ENCODE measurements at regions not wholly inside any gene's neighbourhood (a gene's known extent, or its start where the extent isn't known, plus 50 kb on each side); places are given as distances from the start of the nearest gene placed in this dataset.
A peak's percentile ranks its signal among the peaks of the same experiment; 100 is the strongest.
"Not testable (repeated sequence)": the region's sequence is repeated elsewhere in the genome, so short reads cannot be mapped to it uniquely, and the experiment has no call there.

DNA sequence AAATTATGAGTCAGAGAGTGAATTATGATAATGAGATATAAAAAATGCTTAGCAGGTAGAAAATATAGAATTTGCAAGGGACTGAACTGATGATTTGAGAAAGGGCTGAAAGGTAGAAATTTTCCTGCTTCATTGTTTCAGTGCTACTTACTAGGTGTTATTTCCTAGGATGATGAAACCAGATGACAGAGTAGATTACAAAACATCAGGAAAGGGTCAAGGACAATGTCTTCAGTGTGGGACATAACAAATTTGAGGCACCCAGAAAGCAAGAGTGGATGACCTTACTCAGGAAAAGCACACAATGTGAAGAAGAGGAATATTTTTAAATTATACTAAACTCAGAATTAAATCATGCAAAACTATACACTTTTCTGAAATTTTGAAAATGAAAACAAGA, 102.1 kb downstream of the SHCBP1 start:
- Mint-ChIP-seq H3K36me3 (no peaks in the 10 kb centered on the region), H3K27ac (no peak overlapping the region), H3K9me3 (peaks cover 4% of the 10 kb centered on the region), H3K4me1 (no peaks in the 10 kb centered on the region), H3K4me3 (no peak overlapping the region)
- no peak for DNase-seq (ENCODE audit: low spot score in 2 of 2)
- ATAC-seq: no peak

DNA sequence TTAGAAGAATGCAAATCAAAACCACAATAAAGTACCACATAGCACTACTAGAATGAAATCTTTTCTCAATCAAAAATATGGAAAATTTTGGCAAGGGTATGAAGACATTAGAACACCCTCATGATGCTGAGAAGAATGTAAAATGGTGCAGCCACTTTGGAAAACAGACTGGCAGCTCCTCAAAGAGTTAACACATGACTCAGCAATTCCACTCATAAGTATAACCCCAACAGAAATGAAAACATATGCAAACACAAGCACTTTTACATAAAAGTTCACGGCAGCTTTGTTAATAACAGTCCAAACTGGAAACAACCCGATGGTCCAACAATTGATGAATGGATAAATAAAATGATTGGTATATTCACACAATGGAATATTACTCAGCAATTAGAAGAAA, 124.5 kb downstream of the SHCBP1 start:
- Mint-ChIP-seq H3K4me1 (no peaks in the 10 kb centered on the region), H3K9me3 (peaks cover 3% of the 10 kb centered on the region), H3K27ac (no peak overlapping the region), H3K36me3 (no peaks in the 10 kb centered on the region), H3K4me3 (no peak overlapping the region)
- ATAC-seq (no peak), DNase-seq (ENCODE audit: low spot score in 2 of 2) (no peak)

DNA sequence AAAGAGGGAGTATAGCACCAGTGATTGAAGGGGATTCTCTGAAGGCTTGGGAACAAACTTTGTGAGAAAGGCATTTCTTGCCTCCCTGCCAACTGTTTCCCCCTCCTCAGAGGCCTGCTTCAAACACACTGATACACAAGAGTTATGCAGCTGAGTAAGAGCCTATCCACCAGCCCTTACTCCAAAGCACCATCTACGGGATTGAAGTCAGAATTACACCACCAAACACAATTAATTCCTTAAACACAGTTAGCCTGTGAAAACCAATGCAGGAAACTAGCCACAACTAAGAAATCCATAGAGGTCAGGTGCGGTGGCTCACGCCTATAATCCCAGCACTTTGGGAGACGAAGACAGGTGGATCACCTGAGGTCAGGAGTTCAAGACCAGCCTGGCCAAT, 138.3 kb downstream of the SHCBP1 start:
- no peaks in the 10 kb centered on the region for H3K4me1 Mint-ChIP-seq
- peaks cover 11% of the 10 kb centered on the region for H3K9me3 Mint-ChIP-seq
- no peak overlapping the region for H3K27ac Mint-ChIP-seq
- DNase-seq (ENCODE audit: low spot score in 2 of 2) (no peak), ATAC-seq (no peak)
- H3K36me3 Mint-ChIP-seq: no peaks in the 10 kb centered on the region
- no peak overlapping the region for H3K4me3 Mint-ChIP-seq

DNA sequence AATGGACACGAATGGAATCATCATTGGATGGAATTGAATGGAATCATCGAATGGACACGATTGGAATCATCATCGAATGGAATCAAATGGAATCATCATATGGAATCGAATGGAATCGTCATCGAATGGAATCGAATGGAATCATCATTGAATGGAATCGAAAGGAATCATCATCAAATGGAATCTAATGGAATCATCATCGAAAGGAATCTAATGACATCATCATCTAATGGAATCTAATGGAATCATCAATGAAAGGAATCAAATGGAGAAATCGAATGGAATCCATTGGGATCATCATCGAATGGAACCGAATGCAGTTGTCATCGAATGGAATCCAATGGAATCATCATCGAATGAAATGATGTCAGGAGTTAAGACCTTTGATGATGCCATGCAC, 154.9 kb downstream of the SHCBP1 start:
- Mint-ChIP-seq H3K36me3 (no peaks in the 10 kb centered on the region), H3K4me1 (no peaks in the 10 kb centered on the region), H3K27ac (no peak overlapping the region), H3K4me3 (no peak overlapping the region), H3K9me3 (peaks cover 23% of the 10 kb centered on the region)
- ATAC-seq (no peak), DNase-seq (ENCODE audit: low spot score in 2 of 2) (no peak)

DNA sequence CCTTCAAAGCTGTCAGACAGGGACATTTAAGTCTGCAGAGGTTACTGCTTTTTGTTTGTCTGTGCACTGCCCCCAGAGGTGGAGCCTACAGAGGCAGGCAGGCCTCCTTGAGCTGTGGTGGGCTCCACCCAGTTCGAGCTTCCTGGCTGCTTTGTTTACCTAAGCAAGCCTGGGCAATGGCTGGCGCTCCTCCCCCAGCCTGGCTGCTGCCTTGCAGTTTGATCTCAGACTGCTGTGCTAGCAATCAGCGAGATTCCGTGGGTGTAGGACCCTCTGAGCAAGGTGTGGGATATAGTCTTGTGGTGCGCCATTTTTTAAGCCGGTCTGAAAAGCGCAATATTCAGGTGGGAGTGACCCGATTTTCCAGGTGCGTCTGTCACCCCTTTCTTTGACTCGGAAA, 166.4 kb downstream of the SHCBP1 start:
- not testable (repeated sequence) for ATAC-seq; H3K27ac Mint-ChIP-seq; H3K4me3 Mint-ChIP-seq; H3K9me3 Mint-ChIP-seq; H3K4me1 Mint-ChIP-seq; DNase-seq (ENCODE audit: low spot score in 2 of 2); H3K36me3 Mint-ChIP-seq

DNA sequence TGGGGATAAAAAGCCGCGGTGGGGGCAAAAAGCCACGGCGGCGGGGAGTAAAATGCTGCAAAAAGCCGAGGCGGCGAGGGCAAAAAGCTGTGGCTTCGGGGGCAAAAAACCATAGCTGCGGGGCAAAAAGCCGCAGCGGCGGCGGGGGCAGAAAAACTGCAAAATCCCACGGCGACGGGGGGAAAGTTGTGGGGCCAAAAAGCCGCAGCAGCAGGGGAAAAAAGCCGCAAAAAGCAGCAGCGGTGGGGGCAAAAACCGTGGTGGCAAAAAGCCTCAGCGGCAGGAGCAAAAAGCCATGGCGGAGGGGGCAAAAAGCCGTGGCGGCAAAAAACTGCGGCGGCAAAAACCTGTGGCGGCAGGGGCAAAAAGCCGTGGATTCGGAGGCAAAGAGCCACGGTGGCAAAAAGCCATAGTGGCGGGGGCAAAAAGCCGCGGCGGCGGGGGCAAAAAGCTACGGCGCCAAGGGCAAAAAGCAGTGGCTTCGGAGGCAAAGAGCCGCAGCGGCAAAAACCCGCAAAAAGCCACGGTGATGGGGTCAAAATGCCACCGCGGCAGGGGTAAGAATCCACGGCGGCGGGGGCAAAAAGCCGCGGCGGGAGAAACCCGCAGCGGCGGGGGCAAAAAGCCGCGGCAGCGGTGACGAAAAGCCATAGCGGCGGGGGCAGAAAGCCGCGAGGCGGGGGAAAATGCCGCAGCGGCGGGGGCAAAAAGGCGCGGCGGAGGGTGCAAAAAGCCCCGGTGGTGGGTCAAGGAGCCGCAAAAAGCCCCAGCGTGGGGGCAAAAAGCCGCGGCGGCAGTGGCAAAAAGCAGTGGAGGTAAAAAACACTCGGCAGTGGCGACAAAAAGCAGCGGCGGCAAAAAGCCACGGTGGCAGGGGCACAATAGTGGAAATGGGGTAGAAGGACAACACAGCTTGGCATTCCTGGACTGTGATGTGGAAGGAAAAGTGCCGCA, 192.8 kb downstream of the SHCBP1 start:
- no peak for ATAC-seq
- no peaks in the 10 kb centered on the region for H3K4me1 Mint-ChIP-seq
- no peak overlapping the region for H3K4me3 Mint-ChIP-seq

DNA sequence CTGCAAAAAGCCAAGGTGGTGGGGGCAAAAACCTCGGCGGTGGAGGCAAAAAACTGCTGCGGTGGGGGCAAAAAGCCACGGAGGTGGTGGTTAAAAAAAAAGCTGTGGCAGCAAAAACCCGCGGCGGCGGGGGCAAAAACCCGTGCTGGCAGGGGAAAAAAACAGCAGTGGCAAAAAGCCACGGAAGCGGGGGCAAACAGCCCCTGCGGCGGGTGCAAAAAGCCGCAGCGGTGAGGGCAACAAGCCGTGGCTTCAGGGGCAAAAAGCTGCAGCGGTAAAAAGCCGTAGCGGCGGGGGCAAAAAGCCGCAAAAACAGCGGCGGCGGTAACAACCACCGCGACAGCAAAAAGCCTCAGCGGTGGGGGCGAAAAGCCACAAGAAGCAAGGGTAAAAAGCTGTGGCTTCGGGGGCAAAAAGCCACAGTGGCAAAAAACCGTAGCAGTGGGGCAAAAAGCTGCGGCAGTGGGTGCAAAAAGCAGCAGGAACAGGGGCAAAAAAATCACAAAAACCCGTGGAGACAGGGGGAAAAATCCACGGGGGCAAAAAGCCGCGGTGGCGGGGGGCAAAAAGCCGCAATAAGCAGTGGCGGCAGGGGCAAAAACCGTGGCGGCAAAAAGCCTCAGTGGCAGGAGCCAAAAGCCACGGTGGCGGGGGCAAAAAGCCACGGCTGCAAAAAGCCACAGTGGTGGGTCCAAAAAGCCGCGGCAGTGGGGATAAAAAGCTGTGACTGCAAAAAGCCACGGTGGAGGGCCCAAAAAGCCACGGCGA, 193.7 kb downstream of the SHCBP1 start:
- Mint-ChIP-seq H3K4me3 (no peak overlapping the region), H3K36me3 (peaks cover 5% of the 10 kb centered on the region), H3K9me3 (peaks cover 9% of the 10 kb centered on the region), H3K27ac (no peak overlapping the region), H3K4me1 (no peaks in the 10 kb centered on the region)
- ATAC-seq (no peak), DNase-seq (ENCODE audit: low spot score in 2 of 2) (no peak)

More for the DNA sequence above, 192.8 kb downstream of the SHCBP1 start:
- Mint-ChIP-seq H3K9me3 (peaks cover 4% of the 10 kb centered on the region), H3K27ac (no peak overlapping the region), H3K36me3 (peaks cover 5% of the 10 kb centered on the region)
- DNase-seq (ENCODE audit: low spot score in 2 of 2): no peak

DNA sequence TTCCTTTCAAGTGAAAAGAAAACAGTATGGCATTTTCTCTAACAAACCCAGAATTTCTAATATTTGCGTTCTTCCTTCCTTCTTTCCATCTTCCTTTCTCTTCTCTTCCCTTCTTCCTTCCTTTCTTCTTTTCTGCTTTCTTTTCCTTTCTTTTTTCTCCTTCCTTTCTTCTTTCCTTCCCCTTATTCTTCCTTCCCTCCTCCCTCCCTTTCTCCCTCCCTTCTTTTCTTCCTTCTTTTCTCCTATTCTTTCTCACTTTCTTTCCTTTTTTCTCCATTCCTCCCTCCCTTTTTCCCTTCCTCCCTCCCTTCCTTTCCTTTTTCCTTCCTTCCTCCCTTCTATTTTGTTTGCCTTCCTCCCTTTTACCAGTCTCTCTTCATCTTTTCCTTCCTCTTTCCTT, 194.8 kb downstream of the SHCBP1 start:
- Mint-ChIP-seq H3K27ac (no peak overlapping the region), H3K4me1 (no peaks in the 10 kb centered on the region), H3K36me3 (peaks cover 5% of the 10 kb centered on the region), H3K4me3 (no peak overlapping the region), H3K9me3 (peaks cover 11% of the 10 kb centered on the region)
- ATAC-seq (no peak), DNase-seq (ENCODE audit: low spot score in 2 of 2) (no peak)

DNA sequence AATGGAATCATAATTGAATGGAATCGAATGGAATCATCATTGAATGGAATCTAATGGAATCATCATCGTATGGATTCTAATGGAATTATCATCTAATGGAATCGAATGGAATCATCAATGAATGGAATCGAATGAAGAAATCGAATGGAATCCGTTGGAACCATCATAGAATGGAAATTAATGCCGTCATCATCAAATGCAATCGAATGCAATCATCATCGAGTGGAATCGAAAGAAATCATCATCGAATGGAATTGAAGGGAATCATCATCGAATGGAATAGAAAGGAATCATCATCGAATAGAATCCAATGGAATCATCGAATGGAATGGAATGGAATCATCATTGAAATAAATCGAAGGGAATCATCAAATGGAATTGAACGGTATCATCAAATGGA, 217.2 kb downstream of the SHCBP1 start:
- no peak overlapping the region for H3K27ac Mint-ChIP-seq
- H3K36me3 Mint-ChIP-seq: no peaks in the 10 kb centered on the region
- DNase-seq (ENCODE audit: low spot score in 2 of 2): no peak
- ATAC-seq: no peak
- H3K9me3 Mint-ChIP-seq: peaks cover 20% of the 10 kb centered on the region
- no peaks in the 10 kb centered on the region for H3K4me1 Mint-ChIP-seq
- H3K4me3 Mint-ChIP-seq: no peak overlapping the region

DNA sequence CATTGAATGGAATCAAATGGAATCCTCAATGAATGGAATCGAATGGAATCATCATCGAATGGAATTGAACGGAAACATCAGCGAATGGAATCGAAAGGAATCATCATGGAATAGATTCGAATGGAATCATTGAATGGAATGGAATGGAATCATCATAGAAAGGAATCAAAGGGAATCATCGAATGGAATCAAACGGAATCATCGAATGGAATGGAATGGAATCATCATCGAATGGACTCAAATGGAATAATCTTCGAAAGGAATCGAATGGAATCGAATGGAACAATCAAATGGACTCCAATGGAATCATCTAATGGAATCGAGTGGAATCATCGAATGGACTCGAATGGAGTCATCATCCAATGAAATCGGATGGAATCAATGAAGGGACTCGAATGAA, 222.6 kb downstream of the SHCBP1 start:
- not testable (repeated sequence) for H3K27ac Mint-ChIP-seq, H3K4me1 Mint-ChIP-seq, H3K9me3 Mint-ChIP-seq, H3K36me3 Mint-ChIP-seq, ATAC-seq, H3K4me3 Mint-ChIP-seq
- peak; percentile 70 to 87 for DNase-seq (ENCODE audit: low spot score in 2 of 2)

DNA sequence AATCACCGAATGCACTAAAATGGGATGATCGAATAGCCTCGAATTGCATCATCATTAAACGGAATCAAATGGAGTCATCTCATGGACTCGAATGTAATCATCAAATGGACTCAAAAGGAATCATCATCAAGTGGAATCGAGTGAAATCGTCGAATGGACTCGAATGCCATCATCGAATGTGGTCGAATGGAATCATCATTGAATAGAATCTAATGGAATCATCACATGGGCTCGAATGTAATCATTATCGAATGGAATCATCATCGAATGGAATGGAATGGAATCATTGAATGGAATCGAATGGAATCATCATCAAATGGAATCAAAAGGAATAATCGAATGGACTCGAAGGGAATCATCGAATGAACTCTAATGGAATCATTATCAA, 224.3 kb downstream of the SHCBP1 start:
- peak; percentile 11 to 61 for DNase-seq (ENCODE audit: low spot score in 2 of 2)
- not testable (repeated sequence) for H3K9me3 Mint-ChIP-seq, H3K4me3 Mint-ChIP-seq, H3K36me3 Mint-ChIP-seq, H3K27ac Mint-ChIP-seq, ATAC-seq, H3K4me1 Mint-ChIP-seq

DNA sequence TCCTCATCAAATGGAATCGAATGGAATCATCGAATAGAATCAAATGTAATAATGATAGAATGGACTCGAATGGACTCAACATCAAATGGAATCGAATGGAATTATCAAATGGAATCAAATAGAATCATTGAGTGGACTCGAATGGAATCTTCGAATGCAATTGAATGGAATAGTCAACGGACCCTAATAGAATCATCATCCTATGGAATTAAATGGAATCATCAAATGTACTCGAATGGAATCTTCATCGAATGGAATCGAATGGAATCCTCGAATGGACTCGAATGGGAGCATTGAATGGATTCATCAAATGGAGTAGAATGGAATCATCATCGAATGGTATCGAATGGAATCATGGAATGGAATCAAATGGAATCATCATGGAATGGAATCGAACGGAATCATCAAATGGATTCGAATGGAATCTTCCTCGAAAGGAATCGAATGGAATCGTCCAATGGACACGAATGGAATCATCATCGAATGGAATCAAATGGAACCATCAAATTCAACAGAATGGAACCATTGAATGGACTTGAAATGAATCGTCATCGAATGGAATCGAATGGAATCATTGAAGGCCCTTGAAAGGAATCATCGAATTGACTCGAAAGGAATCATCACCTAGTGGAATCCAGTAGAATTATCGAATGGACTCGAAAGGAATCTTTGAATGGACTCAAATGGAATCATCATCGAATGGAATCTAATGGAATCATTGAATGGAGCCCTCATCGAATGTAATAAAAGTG, 224.9 kb downstream of the SHCBP1 start:
- DNase-seq (ENCODE audit: low spot score in 2 of 2): peak; percentile 33 to 72
- not testable (repeated sequence) for H3K27ac Mint-ChIP-seq, H3K9me3 Mint-ChIP-seq, H3K4me1 Mint-ChIP-seq, ATAC-seq, H3K4me3 Mint-ChIP-seq, H3K36me3 Mint-ChIP-seq

DNA sequence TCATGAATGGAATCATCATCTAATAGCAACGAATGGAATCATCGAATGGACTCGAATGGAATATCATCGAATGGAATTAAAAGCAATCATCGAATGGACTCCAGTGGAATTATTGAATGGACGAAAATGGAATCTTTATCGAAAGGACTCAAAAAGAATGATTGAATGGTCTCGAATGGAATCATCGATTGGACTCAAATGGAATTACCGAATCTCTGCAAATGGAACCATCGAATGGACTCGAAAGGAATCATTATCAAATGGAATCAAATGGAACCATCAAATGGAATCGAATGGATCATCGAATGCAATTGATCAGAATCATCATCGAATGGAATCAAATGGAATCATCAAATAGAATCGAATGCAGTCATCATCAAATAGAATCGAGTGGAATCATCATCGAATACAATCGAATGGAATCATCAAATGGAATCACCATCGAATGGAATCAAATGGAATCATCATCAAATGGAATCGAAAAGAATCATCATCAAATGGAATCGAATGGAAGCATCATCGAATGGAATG, 225.7 kb downstream of the SHCBP1 start:
- not testable (repeated sequence) for H3K9me3 Mint-ChIP-seq, H3K4me3 Mint-ChIP-seq, H3K27ac Mint-ChIP-seq, H3K36me3 Mint-ChIP-seq, H3K4me1 Mint-ChIP-seq, ATAC-seq
- peak; percentile 39 to 66 for DNase-seq (ENCODE audit: low spot score in 2 of 2)

DNA sequence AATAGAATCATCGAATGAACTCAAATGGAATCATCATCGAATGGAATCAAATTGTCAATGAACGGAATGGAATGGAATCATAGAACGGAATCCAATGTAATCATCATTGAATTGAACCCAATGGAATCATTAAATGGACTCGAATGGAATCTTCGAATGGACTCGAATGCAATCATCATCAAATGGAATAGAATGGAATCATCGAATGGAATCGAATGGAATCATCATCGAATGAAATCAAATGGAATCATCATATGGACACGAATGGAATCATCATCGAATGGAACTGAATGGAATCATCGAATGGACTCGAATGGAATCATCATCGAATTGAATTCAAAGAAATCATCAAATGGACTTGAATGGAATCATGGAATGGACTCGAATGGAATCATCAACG, 226.2 kb downstream of the SHCBP1 start:
- DNase-seq (ENCODE audit: low spot score in 2 of 2); H3K9me3 Mint-ChIP-seq; ATAC-seq; H3K4me3 Mint-ChIP-seq; H3K36me3 Mint-ChIP-seq; H3K4me1 Mint-ChIP-seq; H3K27ac Mint-ChIP-seq: not testable (repeated sequence)

DNA sequence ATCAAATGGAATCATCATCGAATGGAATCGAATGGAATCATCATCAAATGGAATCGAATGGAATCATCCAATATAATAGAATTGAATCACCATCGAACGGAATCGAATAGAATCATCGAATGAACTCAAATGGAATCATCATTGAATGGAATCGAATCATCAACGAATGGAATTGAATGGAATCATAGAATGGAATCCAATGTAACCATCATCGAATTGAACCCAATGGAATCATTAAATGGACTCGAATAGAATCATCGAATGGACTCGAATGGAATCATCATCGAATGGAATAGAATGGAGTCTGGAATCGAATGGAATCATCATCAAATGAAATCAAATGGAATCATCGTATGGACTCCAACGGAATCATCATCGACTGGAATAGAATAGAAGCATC, 227.0 kb downstream of the SHCBP1 start:
- H3K36me3 Mint-ChIP-seq; H3K4me1 Mint-ChIP-seq; H3K27ac Mint-ChIP-seq; ATAC-seq; DNase-seq (ENCODE audit: low spot score in 2 of 2); H3K9me3 Mint-ChIP-seq; H3K4me3 Mint-ChIP-seq: not testable (repeated sequence)

Data from stimulated activated effector memory CD8-positive, alpha-beta T cell treated with anti-CD3 and anti-CD28 coated beads, Interleukin-12 subunit alpha, Interleukin-12 subunit beta, amount 100 ng/mL, for 72 hours (primary cell).